ENCODE measurements at regions not wholly inside any gene's neighbourhood (a gene's known extent, or its start where the extent isn't known, plus 50 kb on each side); places are given as distances from the start of the nearest gene placed in this dataset.

DNA sequence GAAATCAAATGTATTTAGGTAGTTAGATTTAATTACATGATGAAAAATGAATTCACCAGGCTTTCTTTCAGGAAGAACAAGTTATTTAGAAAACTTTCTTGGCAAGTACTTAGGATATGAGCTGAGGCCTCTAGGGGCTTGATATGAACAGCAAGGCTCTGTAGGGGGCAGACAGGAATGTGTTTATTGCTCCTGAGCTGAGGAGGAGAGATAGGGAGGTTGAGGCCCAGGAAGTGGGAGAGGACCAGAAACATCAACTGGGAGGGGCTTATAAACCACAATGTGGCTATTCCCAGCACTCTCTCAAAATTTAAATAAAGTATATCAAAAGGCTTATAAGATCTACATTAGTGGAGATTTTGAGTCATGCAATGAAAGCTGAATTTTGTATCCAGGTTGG is 154.0 kb upstream of the MAF start:
- Mint-ChIP-seq H3K4me1 (ENCODE audit: low read depth, unreplicated experiment) (peaks cover 53% of the 10 kb centered on the region), H3K27ac (ENCODE audit: unreplicated experiment) (peak overlapping the region; percentile 76), H3K4me3 (ENCODE audit: unreplicated experiment) (peak overlapping the region; percentile 23), H3K9me3 (ENCODE audit: unreplicated experiment) (peaks cover 20% of the 10 kb centered on the region), H3K36me3 (ENCODE audit: insufficient read depth, unreplicated experiment) (peaks cover 4% of the 10 kb centered on the region), H3K27me3 (ENCODE audit: insufficient read depth, unreplicated experiment) (no peaks in the 10 kb centered on the region)
- TF ChIP-seq, protein P1, sequence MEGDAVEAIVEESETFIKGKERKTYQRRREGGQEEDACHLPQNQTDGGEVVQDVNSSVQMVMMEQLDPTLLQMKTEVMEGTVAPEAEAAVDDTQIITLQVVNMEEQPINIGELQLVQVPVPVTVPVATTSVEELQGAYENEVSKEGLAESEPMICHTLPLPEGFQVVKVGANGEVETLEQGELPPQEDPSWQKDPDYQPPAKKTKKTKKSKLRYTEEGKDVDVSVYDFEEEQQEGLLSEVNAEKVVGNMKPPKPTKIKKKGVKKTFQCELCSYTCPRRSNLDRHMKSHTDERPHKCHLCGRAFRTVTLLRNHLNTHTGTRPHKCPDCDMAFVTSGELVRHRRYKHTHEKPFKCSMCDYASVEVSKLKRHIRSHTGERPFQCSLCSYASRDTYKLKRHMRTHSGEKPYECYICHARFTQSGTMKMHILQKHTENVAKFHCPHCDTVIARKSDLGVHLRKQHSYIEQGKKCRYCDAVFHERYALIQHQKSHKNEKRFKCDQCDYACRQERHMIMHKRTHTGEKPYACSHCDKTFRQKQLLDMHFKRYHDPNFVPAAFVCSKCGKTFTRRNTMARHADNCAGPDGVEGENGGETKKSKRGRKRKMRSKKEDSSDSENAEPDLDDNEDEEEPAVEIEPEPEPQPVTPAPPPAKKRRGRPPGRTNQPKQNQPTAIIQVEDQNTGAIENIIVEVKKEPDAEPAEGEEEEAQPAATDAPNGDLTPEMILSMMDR (IDR thresholded peaks at IDR 0.05; ENCODE audit: insufficient read depth in 1 of 2, low read depth in 1 of 2, low read length in 1 of 2, severe bottlenecking in 1 of 2, unreplicated experiment in 1 of 2) = no peak
- H3K27me3 ChIP-seq (replicated peaks; ENCODE audit: control insufficient read depth, insufficient read depth, low read length) = no peaks in the 10 kb centered on the region
- no TSS peak for BruUV-seq (replicated peaks)
- no peaks in the 10 kb centered on the region for H3K36me3 ChIP-seq (ENCODE audit: control insufficient read depth, insufficient read depth, low read length)
- no peak for DNase-seq
- ChIA-PET CTCF (no interaction called here), POLR2A (no interaction called here)
- intact Hi-C loops (cut with micrococcal nuclease; ENCODE audit: unreplicated experiment) = loop anchor here (10.0 kb wide), 1 partner anchor 510 kb away; no protein-coding TSS in a partner anchor
- H3K9me3 ChIP-seq = no peaks in the 10 kb centered on the region
- H3K4me3 ChIP-seq (ENCODE audit: low read depth, low read length) = no peak overlapping the region
- H3K4me1 ChIP-seq = peaks cover 53% of the 10 kb centered on the region

DNA sequence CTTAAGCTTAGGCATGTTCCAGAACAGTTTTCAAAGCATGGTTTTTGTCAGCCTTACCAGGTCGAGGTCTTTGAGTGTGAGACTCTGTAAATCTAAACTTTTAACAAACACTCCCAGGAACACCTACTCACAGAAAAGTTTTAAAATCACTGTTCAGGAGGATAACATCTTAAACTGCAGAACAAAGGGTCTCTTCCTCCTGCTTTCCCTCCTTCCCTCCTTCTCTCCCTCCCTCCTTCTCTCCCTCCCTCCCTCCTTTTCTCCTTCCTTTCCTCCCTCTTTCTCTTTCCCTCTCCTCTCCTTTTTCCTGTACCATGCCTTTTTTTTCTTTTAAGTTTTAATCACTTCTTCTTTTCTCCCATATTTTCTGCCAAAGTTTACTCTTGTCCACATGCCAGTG is 153.5 kb upstream of the MAF start:
- peaks cover 24% of the 10 kb centered on the region for H3K9me3 Mint-ChIP-seq (ENCODE audit: unreplicated experiment)
- Histone ChIP-seq H3K36me3 (ENCODE audit: control insufficient read depth, insufficient read depth, low read length) (no peaks in the 10 kb centered on the region), H3K4me3 (ENCODE audit: low read depth, low read length) (no peak overlapping the region), H3K9me3 (no peaks in the 10 kb centered on the region), H3K4me1 (peaks cover 49% of the 10 kb centered on the region), H3K27me3 (replicated peaks; ENCODE audit: control insufficient read depth, insufficient read depth, low read length) (no peaks in the 10 kb centered on the region)
- POLR2A ChIA-PET = interaction anchor here (1.0 kb wide), 1 partner anchor 16 kb away, joined by 5 read pairs; no protein-coding TSS in a partner anchor
- BruUV-seq (replicated peaks) = no TSS peak
- peaks cover 51% of the 10 kb centered on the region for H3K4me1 Mint-ChIP-seq (ENCODE audit: low read depth, unreplicated experiment)
- H3K4me3 Mint-ChIP-seq (ENCODE audit: unreplicated experiment) = peak overlapping the region; percentile 23
- no peak for DNase-seq
- H3K27ac Mint-ChIP-seq (ENCODE audit: unreplicated experiment) = peak overlapping the region; percentile 76
- TF ChIP-seq, protein P1 (IDR thresholded peaks at IDR 0.05; ENCODE audit: insufficient read depth in 1 of 2, low read depth in 1 of 2, low read length in 1 of 2, severe bottlenecking in 1 of 2, unreplicated experiment in 1 of 2) = no peak
- CTCF ChIA-PET = interaction anchor here (2.1 kb wide), 1 partner anchor 14 kb away, joined by 9 read pairs; no protein-coding TSS in a partner anchor
- no peaks in the 10 kb centered on the region for H3K36me3 Mint-ChIP-seq (ENCODE audit: insufficient read depth, unreplicated experiment)
- no peaks in the 10 kb centered on the region for H3K27me3 Mint-ChIP-seq (ENCODE audit: insufficient read depth, unreplicated experiment)
- intact Hi-C loops (cut with micrococcal nuclease; ENCODE audit: unreplicated experiment) = loop anchor here (10.0 kb wide), 1 partner anchor 511 kb away; no protein-coding TSS in a partner anchor

GRCh38 chr16:79753286-79753685 is 152.7 kb upstream of the MAF start:
- BruUV-seq (replicated peaks) = no TSS peak
- intact Hi-C loops (cut with micrococcal nuclease; ENCODE audit: unreplicated experiment) = loop anchor here (1.0 to 10.0 kb wide), 3 partner anchors 13 to 512 kb away; no protein-coding TSS in a partner anchor

More at GRCh38 chr16:79753286-79753685, 152.7 kb upstream of the MAF start:
- ChIA-PET CTCF (interaction anchor here (0.8 to 2.1 kb wide), 3 partner anchors 12 to 23 kb away, joined by 3 to 9 read pairs (median 3); no protein-coding TSS in a partner anchor), POLR2A (interaction anchor here (1.0 kb wide), 1 partner anchor 17 kb away, joined by 5 read pairs; no protein-coding TSS in a partner anchor)
- TF ChIP-seq, protein P1 (IDR thresholded peaks at IDR 0.05; ENCODE audit: insufficient read depth in 1 of 2, low read depth in 1 of 2, low read length in 1 of 2, severe bottlenecking in 1 of 2, unreplicated experiment in 1 of 2) = no peak
- Histone ChIP-seq H3K27me3 (replicated peaks; ENCODE audit: control insufficient read depth, insufficient read depth, low read length) (no peaks in the 10 kb centered on the region), H3K9me3 (no peaks in the 10 kb centered on the region), H3K4me3 (ENCODE audit: low read depth, low read length) (no peak overlapping the region), H3K36me3 (ENCODE audit: control insufficient read depth, insufficient read depth, low read length) (no peaks in the 10 kb centered on the region), H3K4me1 (peaks cover 41% of the 10 kb centered on the region)
- peak; percentile 30 to 71 for DNase-seq
- peaks cover 43% of the 10 kb centered on the region for H3K4me1 Mint-ChIP-seq (ENCODE audit: low read depth, unreplicated experiment)
- H3K36me3 Mint-ChIP-seq (ENCODE audit: insufficient read depth, unreplicated experiment) = no peaks in the 10 kb centered on the region
- peaks cover 28% of the 10 kb centered on the region for H3K9me3 Mint-ChIP-seq (ENCODE audit: unreplicated experiment)
- H3K4me3 Mint-ChIP-seq (ENCODE audit: unreplicated experiment) = no peak overlapping the region
- peak overlapping the region; percentile 76 for H3K27ac Mint-ChIP-seq (ENCODE audit: unreplicated experiment)
- no peaks in the 10 kb centered on the region for H3K27me3 Mint-ChIP-seq (ENCODE audit: insufficient read depth, unreplicated experiment)

Measured in Caco-2 (cell line).